ENCODE measurements at regions not wholly inside any gene's neighbourhood (a gene's known extent, or its start where the extent isn't known, plus 50 kb on each side); places are given as distances from the start of the nearest gene placed in this dataset.

DNA sequence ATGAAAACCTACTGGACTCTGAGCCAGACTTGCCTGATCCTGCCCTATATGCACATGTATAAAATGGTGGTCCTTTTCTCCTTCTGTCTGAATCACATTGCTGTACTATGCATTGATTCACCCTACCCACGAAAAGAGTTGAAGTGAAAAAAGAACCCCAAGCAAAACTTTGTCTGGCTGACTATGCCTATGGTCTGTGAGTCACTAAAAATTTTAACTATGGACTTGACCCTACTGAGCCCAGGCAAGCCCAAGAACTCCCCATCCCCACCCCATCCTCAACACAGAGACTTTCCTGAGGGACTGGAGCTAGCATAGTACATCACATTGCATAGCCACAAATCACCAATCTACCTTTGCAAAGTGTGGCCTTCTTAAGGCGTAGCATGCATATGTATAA lies 116.6 kb upstream of the TENM3 start:
- H3K27me3 ChIP-seq (ENCODE audit: control insufficient read depth, insufficient read depth, low read length) = no peaks in the 10 kb centered on the region
- H3K36me3 ChIP-seq (ENCODE audit: control insufficient read depth, insufficient read depth, low read length) = no peaks in the 10 kb centered on the region
- peaks cover 7% of the 10 kb centered on the region for H3K9me3 ChIP-seq (replicated peaks; ENCODE audit: control insufficient read depth, low read depth, low read length)
- H3K4me3 ChIP-seq (ENCODE audit: low read length) = no peak overlapping the region
- H3K27ac ChIP-seq (ENCODE audit: low read length) = no peak overlapping the region
- H3K4me1 ChIP-seq (ENCODE audit: control insufficient read depth, insufficient read depth, low read length) = no peaks in the 10 kb centered on the region
- no CpG with 5 or more reads among the region's 2 CpGs for WGBS (ENCODE audit: insufficient coverage)
- DNase-seq = no peak

DNA sequence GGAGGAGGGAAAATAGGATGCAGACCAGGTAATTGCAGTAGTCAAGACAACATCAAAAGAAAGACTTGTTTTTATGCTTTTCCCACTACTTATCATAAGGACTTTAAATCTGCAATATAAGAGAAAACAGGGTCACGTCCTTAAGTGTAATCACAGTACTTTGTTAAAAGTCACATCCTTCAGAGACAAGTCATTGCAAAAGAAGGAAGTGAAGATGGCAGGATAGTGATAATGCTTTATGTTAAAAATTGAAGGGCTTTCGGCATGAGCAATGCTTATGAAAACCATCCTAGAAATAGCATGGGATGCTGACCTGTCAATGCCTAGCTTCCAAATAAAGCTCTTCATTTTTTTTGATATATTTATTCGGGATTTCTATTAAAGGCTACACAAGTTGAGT lies 110.2 kb upstream of the TENM3 start:
- DNase-seq = no peak
- Histone ChIP-seq H3K27ac (ENCODE audit: low read length) (no peak overlapping the region), H3K4me3 (ENCODE audit: low read length) (no peak overlapping the region), H3K36me3 (ENCODE audit: control insufficient read depth, insufficient read depth, low read length) (no peaks in the 10 kb centered on the region), H3K4me1 (ENCODE audit: control insufficient read depth, insufficient read depth, low read length) (no peaks in the 10 kb centered on the region), H3K9me3 (replicated peaks; ENCODE audit: control insufficient read depth, low read depth, low read length) (no peaks in the 10 kb centered on the region), H3K27me3 (ENCODE audit: control insufficient read depth, insufficient read depth, low read length) (no peaks in the 10 kb centered on the region)
- no CpG with 5 or more reads among the region's 3 CpGs for WGBS (ENCODE audit: insufficient coverage)

DNA sequence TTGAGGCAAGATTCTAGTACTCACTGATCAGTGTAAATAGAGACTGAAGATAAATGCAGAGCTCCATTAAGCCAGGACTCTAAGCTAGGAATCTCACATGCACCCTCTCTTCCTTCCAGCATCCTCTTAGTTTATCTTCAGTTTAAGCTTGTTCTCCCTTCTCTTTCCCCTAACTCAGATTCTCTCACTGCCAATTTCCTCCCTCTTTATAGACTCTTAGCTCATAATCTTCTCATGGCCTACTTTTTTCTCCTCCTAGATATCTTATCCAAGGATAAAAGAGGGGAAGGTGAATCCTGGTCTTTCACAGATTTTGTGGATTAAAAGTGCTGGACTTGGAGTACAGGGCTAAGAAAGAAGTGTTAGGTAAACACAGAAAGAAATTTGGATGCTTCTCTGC lies 108.9 kb upstream of the TENM3 start:
- no peak for DNase-seq
- no peaks in the 10 kb centered on the region for H3K36me3 ChIP-seq (ENCODE audit: control insufficient read depth, insufficient read depth, low read length)
- H3K27me3 ChIP-seq (ENCODE audit: control insufficient read depth, insufficient read depth, low read length) = no peaks in the 10 kb centered on the region
- H3K27ac ChIP-seq (ENCODE audit: low read length) = no peak overlapping the region
- no peaks in the 10 kb centered on the region for H3K4me1 ChIP-seq (ENCODE audit: control insufficient read depth, insufficient read depth, low read length)
- no peak overlapping the region for H3K4me3 ChIP-seq (ENCODE audit: low read length)
- H3K9me3 ChIP-seq (replicated peaks; ENCODE audit: control insufficient read depth, low read depth, low read length) = no peaks in the 10 kb centered on the region

DNA sequence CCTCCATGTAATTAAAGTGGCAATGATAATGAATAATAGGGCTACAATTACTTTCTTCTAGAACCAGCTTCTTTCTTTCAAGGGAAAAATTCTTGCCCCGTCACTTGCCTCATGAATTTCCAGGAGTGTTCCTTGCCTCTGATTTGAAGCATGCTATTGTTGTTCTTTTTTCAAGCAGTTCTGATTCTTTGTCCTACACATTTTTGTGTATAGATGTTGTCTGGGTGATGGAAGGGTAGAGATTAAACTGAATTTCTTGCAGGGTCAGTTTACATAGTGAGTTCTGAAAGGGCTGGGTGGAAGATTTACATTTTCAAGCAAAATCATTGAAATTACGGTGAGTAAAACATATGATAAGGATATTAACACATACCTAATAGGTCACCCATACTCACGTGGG lies 107.0 kb upstream of the TENM3 start:
- H3K4me3 ChIP-seq (ENCODE audit: low read length) = no peak overlapping the region
- H3K36me3 ChIP-seq (ENCODE audit: control insufficient read depth, insufficient read depth, low read length) = no peaks in the 10 kb centered on the region
- DNase-seq = no peak
- H3K9me3 ChIP-seq (replicated peaks; ENCODE audit: control insufficient read depth, low read depth, low read length) = no peaks in the 10 kb centered on the region
- H3K4me1 ChIP-seq (ENCODE audit: control insufficient read depth, insufficient read depth, low read length) = peaks cover 3% of the 10 kb centered on the region
- peaks cover 12% of the 10 kb centered on the region for H3K27me3 ChIP-seq (ENCODE audit: control insufficient read depth, insufficient read depth, low read length)
- no peak overlapping the region for H3K27ac ChIP-seq (ENCODE audit: low read length)
- 40% methylated on average over 1 of the region's 3 CpGs for WGBS (ENCODE audit: insufficient coverage)

DNA sequence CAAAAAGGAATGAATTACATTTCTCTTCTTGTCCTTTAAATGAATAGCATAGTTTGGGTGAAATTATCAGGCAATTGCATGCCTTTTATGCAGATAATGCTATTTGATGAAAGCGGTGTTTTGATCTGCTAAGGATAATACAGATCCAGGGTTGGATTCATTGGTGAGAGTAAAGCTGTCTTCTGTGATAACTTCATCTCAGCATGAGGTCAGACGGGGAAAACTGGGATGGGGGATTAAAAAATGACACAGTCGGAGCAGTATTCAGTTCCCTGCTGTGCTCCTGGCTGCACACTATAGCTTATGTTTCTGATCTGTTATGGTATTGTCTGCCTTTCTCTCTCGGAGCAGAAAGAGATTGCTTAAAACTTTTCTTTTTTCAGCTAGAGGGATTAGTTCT lies 105.9 kb upstream of the TENM3 start:
- WGBS (ENCODE audit: insufficient coverage) = 31% methylated on average over 2 of the region's 4 CpGs
- Histone ChIP-seq H3K9me3 (replicated peaks; ENCODE audit: control insufficient read depth, low read depth, low read length) (no peaks in the 10 kb centered on the region), H3K27ac (ENCODE audit: low read length) (no peak overlapping the region), H3K27me3 (ENCODE audit: control insufficient read depth, insufficient read depth, low read length) (peaks cover 19% of the 10 kb centered on the region), H3K36me3 (ENCODE audit: control insufficient read depth, insufficient read depth, low read length) (no peaks in the 10 kb centered on the region), H3K4me3 (ENCODE audit: low read length) (no peak overlapping the region), H3K4me1 (ENCODE audit: control insufficient read depth, insufficient read depth, low read length) (peaks cover 9% of the 10 kb centered on the region)
- no peak for DNase-seq

DNA sequence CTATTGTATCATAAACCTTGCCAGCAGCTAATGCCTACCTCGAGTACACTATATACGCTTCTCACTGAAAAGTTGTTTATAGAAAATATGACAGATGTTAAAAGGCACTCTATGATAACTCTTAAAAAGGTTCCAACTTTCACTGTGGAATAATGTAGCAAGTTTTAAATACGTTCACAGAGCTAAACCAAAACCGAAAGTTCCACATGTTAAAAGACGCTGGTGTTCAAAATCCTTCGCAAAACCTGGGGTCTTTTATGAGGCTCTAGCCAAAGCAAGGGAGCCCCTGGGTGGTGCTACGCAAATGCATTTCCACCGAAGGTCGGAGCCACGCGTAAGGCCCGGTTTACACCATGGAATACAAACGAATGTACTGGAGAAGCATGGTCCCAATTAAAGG lies 103.7 kb upstream of the TENM3 start:
- Histone ChIP-seq H3K9me3 (replicated peaks; ENCODE audit: control insufficient read depth, low read depth, low read length) (no peaks in the 10 kb centered on the region), H3K27ac (ENCODE audit: low read length) (no peak overlapping the region), H3K36me3 (ENCODE audit: control insufficient read depth, insufficient read depth, low read length) (no peaks in the 10 kb centered on the region), H3K27me3 (ENCODE audit: control insufficient read depth, insufficient read depth, low read length) (peaks cover 39% of the 10 kb centered on the region), H3K4me1 (ENCODE audit: control insufficient read depth, insufficient read depth, low read length) (peaks cover 19% of the 10 kb centered on the region), H3K4me3 (ENCODE audit: low read length) (no peak overlapping the region)
- peak; percentile 28 for DNase-seq
- 75% methylated on average over 5 of the region's 13 CpGs for WGBS (ENCODE audit: insufficient coverage)

DNA sequence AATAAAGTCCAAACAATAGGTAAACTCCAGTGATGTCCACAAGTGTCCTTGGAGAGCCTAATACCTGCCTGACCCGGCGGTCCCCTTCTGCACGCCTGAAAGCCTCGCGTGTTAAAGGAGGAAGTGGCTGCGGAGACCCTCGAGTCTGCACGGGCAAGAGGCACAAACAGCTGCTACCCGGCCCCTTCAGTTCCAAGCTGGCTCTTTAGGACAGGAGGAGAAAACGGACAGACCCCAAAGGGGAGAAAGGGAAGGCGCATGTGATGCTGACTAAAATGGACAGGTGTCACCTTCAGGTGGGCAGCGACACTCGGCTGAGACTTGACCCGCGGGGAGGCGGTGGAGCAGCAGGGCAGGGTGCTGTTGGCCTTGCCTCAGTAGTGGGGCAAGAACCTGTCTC lies 102.7 kb upstream of the TENM3 start:
- 74% methylated on average over 11 of the region's 16 CpGs for WGBS (ENCODE audit: insufficient coverage)
- Histone ChIP-seq H3K27ac (ENCODE audit: low read length) (no peak overlapping the region), H3K4me1 (ENCODE audit: control insufficient read depth, insufficient read depth, low read length) (peaks cover 19% of the 10 kb centered on the region), H3K4me3 (ENCODE audit: low read length) (no peak overlapping the region), H3K36me3 (ENCODE audit: control insufficient read depth, insufficient read depth, low read length) (no peaks in the 10 kb centered on the region), H3K27me3 (ENCODE audit: control insufficient read depth, insufficient read depth, low read length) (peaks cover 46% of the 10 kb centered on the region), H3K9me3 (replicated peaks; ENCODE audit: control insufficient read depth, low read depth, low read length) (no peaks in the 10 kb centered on the region)
- DNase-seq = no peak

DNA sequence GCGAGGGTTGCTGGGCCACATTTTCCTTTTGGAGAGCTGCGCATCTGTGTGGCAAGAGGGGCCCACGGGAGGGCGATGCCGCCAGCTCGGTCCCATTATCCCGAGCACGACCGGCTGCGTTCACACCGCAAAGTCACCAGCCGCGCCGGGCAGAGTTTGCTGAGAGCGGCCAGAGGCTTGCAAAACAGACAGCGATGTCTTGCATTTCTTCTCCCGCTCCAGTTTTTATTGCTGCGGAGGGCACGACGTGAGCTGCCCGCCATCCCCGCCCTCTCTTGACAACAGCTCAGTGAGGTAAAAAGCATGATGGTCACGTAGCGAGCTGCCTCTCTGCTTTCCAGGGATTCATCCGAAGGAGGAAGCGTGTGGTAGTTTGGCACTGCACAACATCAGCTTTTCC lies 102.1 kb upstream of the TENM3 start:
- Histone ChIP-seq H3K4me1 (ENCODE audit: control insufficient read depth, insufficient read depth, low read length) (peaks cover 19% of the 10 kb centered on the region), H3K36me3 (ENCODE audit: control insufficient read depth, insufficient read depth, low read length) (no peaks in the 10 kb centered on the region), H3K4me3 (ENCODE audit: low read length) (no peak overlapping the region), H3K9me3 (replicated peaks; ENCODE audit: control insufficient read depth, low read depth, low read length) (no peaks in the 10 kb centered on the region), H3K27ac (ENCODE audit: low read length) (no peak overlapping the region), H3K27me3 (ENCODE audit: control insufficient read depth, insufficient read depth, low read length) (peaks cover 47% of the 10 kb centered on the region)
- DNase-seq = peak; percentile 16
- WGBS (ENCODE audit: insufficient coverage) = 23% methylated on average over 23 of the region's 26 CpGs

DNA sequence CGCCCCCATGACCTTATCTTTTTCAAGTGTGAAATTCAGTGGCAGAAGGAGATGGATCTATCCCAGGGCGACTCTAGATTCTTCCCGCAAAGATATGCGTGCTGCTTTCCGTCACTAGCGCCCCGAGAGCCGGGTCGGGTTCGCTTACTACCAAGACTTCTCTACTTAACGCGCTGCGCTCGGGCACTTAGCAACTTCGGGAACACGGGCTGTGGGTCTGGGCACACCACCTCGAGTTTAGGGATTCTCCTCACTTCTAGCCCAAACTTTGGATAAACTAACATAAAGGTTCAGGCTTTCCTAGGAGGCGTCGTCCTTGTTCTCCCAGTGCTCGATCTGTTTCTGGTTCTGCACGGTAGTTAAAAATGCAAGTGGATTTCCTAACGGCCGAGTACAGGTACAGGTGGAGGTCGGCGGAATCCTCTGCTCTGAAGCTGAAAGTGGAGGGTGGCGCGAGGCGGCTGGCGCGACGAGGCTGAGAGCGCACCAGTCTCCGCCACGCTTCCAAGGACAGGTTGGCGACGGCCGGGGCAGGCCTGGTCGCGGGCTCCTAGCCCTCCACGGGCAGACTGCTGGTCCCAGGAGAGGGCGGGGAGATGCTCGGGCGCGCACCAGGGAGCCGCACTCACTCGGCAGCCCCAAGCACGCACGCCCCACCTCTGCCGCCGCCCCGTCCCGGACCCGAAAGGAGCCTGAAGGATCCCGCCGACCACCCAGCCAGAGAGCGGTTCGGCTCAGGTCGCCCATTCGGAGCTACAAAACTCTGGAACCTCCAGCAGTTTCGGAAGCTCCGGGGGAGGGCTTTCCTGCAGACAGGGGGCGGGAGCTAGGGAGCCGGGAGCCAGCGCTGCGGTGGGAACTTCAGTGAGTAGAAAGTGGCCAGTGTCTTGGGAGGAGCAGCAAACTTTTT lies 100.8 kb upstream of the TENM3 start:
- Histone ChIP-seq H3K36me3 (ENCODE audit: control insufficient read depth, insufficient read depth, low read length) (no peaks in the 10 kb centered on the region), H3K9me3 (replicated peaks; ENCODE audit: control insufficient read depth, low read depth, low read length) (no peaks in the 10 kb centered on the region), H3K4me3 (ENCODE audit: low read length) (peak overlapping the region; percentile 64), H3K27ac (ENCODE audit: low read length) (no peak overlapping the region), H3K4me1 (ENCODE audit: control insufficient read depth, insufficient read depth, low read length) (peaks cover 19% of the 10 kb centered on the region), H3K27me3 (ENCODE audit: control insufficient read depth, insufficient read depth, low read length) (peaks cover 47% of the 10 kb centered on the region)
- 17% methylated on average over 58 of the region's 65 CpGs for WGBS (ENCODE audit: insufficient coverage)
- peak; percentile 72 for DNase-seq

- peak; percentile 36 for DNase-seq
These were observed 99.9 kb upstream of the TENM3 start for GRCh38 chr4:182143086-182143821.

More at GRCh38 chr4:182143086-182143821, 99.9 kb upstream of the TENM3 start:
- Histone ChIP-seq H3K27ac (ENCODE audit: low read length) (peak overlapping the region; percentile 70), H3K9me3 (replicated peaks; ENCODE audit: control insufficient read depth, low read depth, low read length) (no peaks in the 10 kb centered on the region), H3K36me3 (ENCODE audit: control insufficient read depth, insufficient read depth, low read length) (no peaks in the 10 kb centered on the region), H3K4me3 (ENCODE audit: low read length) (peak overlapping the region; percentile 64), H3K27me3 (ENCODE audit: control insufficient read depth, insufficient read depth, low read length) (peaks cover 47% of the 10 kb centered on the region), H3K4me1 (ENCODE audit: control insufficient read depth, insufficient read depth, low read length) (peaks cover 19% of the 10 kb centered on the region)
- WGBS (ENCODE audit: insufficient coverage) = 1% methylated on average over 15 of the region's 36 CpGs

Data from muscle of leg (tissue), 3 donors.